ENCODE measurements at regions not wholly inside any gene's neighbourhood (a gene's known extent, or its start where the extent isn't known, plus 50 kb on each side); places are given as distances from the start of the nearest gene placed in this dataset.
"Not testable (repeated sequence)": the region's sequence is repeated elsewhere in the genome, so short reads cannot be mapped to it uniquely, and the experiment has no call there.

- H3K36me3 Mint-ChIP-seq (ENCODE audit: low read depth): no peaks in the 10 kb centered on the region
- no peak for ATAC-seq (ENCODE audit: poor library complexity)
- CTCF ChIA-PET: no interaction called here
- POLR2A ChIA-PET: no interaction called here
- DNase-seq: no peak
- H3K27me3 Mint-ChIP-seq: peaks cover 49% of the 10 kb centered on the region
- H3K4me3 Mint-ChIP-seq: no peak overlapping the region
- Histone ChIP-seq H3K27me3 (ENCODE audit: control insufficient read depth in 1 of 2, insufficient read depth in 2 of 2, low read length in 2 of 2) (peaks cover 5 to 9% of the 10 kb centered on the region in 2 experiments), H3K36me3 (ENCODE audit: insufficient read depth, low read length) (no peaks in the 10 kb centered on the region), H3K4me3 (ENCODE audit: low read length) (no peak overlapping the region), H3K9me3 (ENCODE audit: control insufficient read depth in 1 of 2, insufficient read depth in 1 of 2, low read length in 2 of 2) (peaks cover 0 to 8% of the 10 kb centered on the region in 2 experiments), H3K4me1 (ENCODE audit: insufficient read depth, low read length) (no peaks in the 10 kb centered on the region), H3K27ac (ENCODE audit: low read depth in 1 of 2, low read length in 2 of 2) (no peak overlapping the region)
- H3K27ac Mint-ChIP-seq: no peak overlapping the region
- H3K4me1 Mint-ChIP-seq (ENCODE audit: low read depth): no peaks in the 10 kb centered on the region
- intact Hi-C loops (cut with DNase I, micrococcal nuclease): no loop called here
- TF ChIP-seq, protein P1, sequence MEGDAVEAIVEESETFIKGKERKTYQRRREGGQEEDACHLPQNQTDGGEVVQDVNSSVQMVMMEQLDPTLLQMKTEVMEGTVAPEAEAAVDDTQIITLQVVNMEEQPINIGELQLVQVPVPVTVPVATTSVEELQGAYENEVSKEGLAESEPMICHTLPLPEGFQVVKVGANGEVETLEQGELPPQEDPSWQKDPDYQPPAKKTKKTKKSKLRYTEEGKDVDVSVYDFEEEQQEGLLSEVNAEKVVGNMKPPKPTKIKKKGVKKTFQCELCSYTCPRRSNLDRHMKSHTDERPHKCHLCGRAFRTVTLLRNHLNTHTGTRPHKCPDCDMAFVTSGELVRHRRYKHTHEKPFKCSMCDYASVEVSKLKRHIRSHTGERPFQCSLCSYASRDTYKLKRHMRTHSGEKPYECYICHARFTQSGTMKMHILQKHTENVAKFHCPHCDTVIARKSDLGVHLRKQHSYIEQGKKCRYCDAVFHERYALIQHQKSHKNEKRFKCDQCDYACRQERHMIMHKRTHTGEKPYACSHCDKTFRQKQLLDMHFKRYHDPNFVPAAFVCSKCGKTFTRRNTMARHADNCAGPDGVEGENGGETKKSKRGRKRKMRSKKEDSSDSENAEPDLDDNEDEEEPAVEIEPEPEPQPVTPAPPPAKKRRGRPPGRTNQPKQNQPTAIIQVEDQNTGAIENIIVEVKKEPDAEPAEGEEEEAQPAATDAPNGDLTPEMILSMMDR (IDR thresholded peaks at IDR 0.05): no peak
- no peaks in the 10 kb centered on the region for H3K9me3 Mint-ChIP-seq
These were observed 318.0 kb downstream of the THBS2 start for GRCh38 chr6:168935628-168936010.

- H3K27ac ChIP-seq (ENCODE audit: low read depth in 1 of 2, low read length in 2 of 2): no peak overlapping the region
- H3K36me3 ChIP-seq (ENCODE audit: insufficient read depth, low read length): no peaks in the 10 kb centered on the region
- H3K27me3 Mint-ChIP-seq: peaks cover 45% of the 10 kb centered on the region
- no peak overlapping the region for H3K4me3 Mint-ChIP-seq
- H3K4me3 ChIP-seq (ENCODE audit: low read length): no peak overlapping the region
- ChIA-PET CTCF (no interaction called here), POLR2A (no interaction called here)
- H3K27ac Mint-ChIP-seq: no peak overlapping the region
- no peaks in the 10 kb centered on the region for H3K4me1 ChIP-seq (ENCODE audit: insufficient read depth, low read length)
- no peak for ATAC-seq (ENCODE audit: poor library complexity)
- no peaks in the 10 kb centered on the region for H3K4me1 Mint-ChIP-seq (ENCODE audit: low read depth)
- H3K27me3 ChIP-seq (ENCODE audit: control insufficient read depth in 1 of 2, insufficient read depth in 2 of 2, low read length in 2 of 2): peaks cover 5 to 9% of the 10 kb centered on the region in 2 experiments
- intact Hi-C loops (cut with DNase I, micrococcal nuclease): no loop called here
- TF ChIP-seq, protein P1 (IDR thresholded peaks at IDR 0.05): no peak
- H3K9me3 ChIP-seq (ENCODE audit: control insufficient read depth in 1 of 2, insufficient read depth in 1 of 2, low read length in 2 of 2): peaks cover 0 to 8% of the 10 kb centered on the region in 2 experiments
- no peak for DNase-seq
- no peaks in the 10 kb centered on the region for H3K36me3 Mint-ChIP-seq (ENCODE audit: low read depth)
- no peaks in the 10 kb centered on the region for H3K9me3 Mint-ChIP-seq
These were observed 318.7 kb downstream of the THBS2 start for GRCh38 chr6:168934660-168935627.

DNA sequence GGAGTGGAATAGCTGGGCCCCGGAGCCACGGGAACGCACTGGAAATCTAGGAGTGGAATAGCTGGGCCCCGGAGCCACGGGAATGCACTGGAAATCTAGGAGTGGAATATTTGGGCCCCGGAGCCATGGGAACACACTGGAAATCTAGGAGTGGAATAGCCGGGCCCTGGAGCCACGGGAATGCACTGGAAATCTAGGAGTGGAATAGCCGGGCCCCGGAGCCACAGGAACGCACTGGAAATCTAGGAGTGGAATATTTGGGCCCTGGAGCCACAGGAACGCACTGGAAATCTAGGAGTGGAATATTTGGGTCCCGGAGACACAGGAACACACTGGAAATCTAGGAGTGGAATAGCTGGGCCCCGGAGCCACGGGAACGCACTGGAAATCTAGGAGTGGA is 321.5 kb downstream of the THBS2 start:
- H3K4me1 Mint-ChIP-seq (ENCODE audit: low read depth); H3K27ac ChIP-seq (ENCODE audit: low read depth in 1 of 2, low read length in 2 of 2); H3K9me3 Mint-ChIP-seq; ATAC-seq (ENCODE audit: poor library complexity); H3K4me3 ChIP-seq (ENCODE audit: low read length); CTCF ChIA-PET; intact Hi-C loops (cut with DNase I, micrococcal nuclease); H3K4me1 ChIP-seq (ENCODE audit: insufficient read depth, low read length); H3K27me3 ChIP-seq (ENCODE audit: control insufficient read depth in 1 of 2, insufficient read depth in 2 of 2, low read length in 2 of 2); POLR2A ChIA-PET; H3K27ac Mint-ChIP-seq; H3K36me3 ChIP-seq (ENCODE audit: insufficient read depth, low read length); H3K4me3 Mint-ChIP-seq; DNase-seq; H3K36me3 Mint-ChIP-seq (ENCODE audit: low read depth): not testable (repeated sequence)
- H3K9me3 ChIP-seq (ENCODE audit: control insufficient read depth in 1 of 2, insufficient read depth in 1 of 2, low read length in 2 of 2): peaks cover 0 to 12% of the 10 kb centered on the region in 2 experiments
- peaks cover 33% of the 10 kb centered on the region for H3K27me3 Mint-ChIP-seq

GRCh38 chr6:168931072-168931471 is 322.6 kb downstream of the THBS2 start:
- intact Hi-C loops (cut with DNase I, micrococcal nuclease); H3K9me3 Mint-ChIP-seq; POLR2A ChIA-PET; H3K27ac Mint-ChIP-seq; H3K27ac ChIP-seq (ENCODE audit: low read depth in 1 of 2, low read length in 2 of 2); H3K27me3 ChIP-seq (ENCODE audit: control insufficient read depth in 1 of 2, insufficient read depth in 2 of 2, low read length in 2 of 2); DNase-seq; H3K4me1 Mint-ChIP-seq (ENCODE audit: low read depth); H3K4me3 Mint-ChIP-seq; H3K36me3 ChIP-seq (ENCODE audit: insufficient read depth, low read length); H3K4me1 ChIP-seq (ENCODE audit: insufficient read depth, low read length); CTCF ChIA-PET; ATAC-seq (ENCODE audit: poor library complexity); H3K4me3 ChIP-seq (ENCODE audit: low read length); H3K36me3 Mint-ChIP-seq (ENCODE audit: low read depth): not testable (repeated sequence)
- peaks cover 0 to 12% of the 10 kb centered on the region in 2 experiments for H3K9me3 ChIP-seq (ENCODE audit: control insufficient read depth in 1 of 2, insufficient read depth in 1 of 2, low read length in 2 of 2)
- peaks cover 25% of the 10 kb centered on the region for H3K27me3 Mint-ChIP-seq
